Astrocyte (in vitro differentiated cells and primary cell): ENCODE measurements at regions not wholly inside any gene's neighbourhood (a gene's known extent, or its start where the extent isn't known, plus 50 kb on each side); places are given as distances from the start of the nearest gene placed in this dataset.

Experiments
- EZH2 ChIP-seq: IDR thresholded peaks from 2 replicates; pipeline ENCODE4 v1.6.1; 2012; ENCODE audit warnings: mild to moderate bottlenecking, low read length, inconsistent platforms; ENCODE audit not compliant: insufficient read depth
- TF ChIP-seq, protein P1 (sequence below): IDR thresholded peaks from 2 replicates; pipeline ENCODE4 v1.5.1; 2011; ENCODE audit warnings: low read depth, mild to moderate bottlenecking, inconsistent platforms, low read length, moderate library complexity; ENCODE audit not compliant: insufficient read depth

DNA sequence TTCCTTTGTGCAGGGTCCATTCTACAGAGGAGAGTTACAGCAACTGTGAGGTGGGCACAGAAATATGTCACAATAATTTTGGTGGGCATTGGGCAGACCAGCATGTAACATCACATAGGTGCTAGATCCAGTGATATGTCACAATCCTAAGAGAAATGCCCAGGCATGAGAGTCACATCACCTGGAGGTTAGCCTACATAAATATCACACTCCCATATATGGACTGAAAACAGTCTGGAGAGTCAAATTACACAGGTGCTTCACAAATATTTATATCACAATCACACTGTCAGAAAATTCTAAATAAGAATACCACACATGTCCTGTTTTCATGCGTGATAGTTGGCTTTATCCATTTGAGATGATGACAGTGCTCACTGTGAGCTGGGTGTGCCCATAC lies 903.7 kb upstream of the AMELY start:
- TF ChIP-seq, protein P1, sequence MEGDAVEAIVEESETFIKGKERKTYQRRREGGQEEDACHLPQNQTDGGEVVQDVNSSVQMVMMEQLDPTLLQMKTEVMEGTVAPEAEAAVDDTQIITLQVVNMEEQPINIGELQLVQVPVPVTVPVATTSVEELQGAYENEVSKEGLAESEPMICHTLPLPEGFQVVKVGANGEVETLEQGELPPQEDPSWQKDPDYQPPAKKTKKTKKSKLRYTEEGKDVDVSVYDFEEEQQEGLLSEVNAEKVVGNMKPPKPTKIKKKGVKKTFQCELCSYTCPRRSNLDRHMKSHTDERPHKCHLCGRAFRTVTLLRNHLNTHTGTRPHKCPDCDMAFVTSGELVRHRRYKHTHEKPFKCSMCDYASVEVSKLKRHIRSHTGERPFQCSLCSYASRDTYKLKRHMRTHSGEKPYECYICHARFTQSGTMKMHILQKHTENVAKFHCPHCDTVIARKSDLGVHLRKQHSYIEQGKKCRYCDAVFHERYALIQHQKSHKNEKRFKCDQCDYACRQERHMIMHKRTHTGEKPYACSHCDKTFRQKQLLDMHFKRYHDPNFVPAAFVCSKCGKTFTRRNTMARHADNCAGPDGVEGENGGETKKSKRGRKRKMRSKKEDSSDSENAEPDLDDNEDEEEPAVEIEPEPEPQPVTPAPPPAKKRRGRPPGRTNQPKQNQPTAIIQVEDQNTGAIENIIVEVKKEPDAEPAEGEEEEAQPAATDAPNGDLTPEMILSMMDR: no peak
- TF ChIP-seq EZH2: no peak
